ENCODE measurements at regions not wholly inside any gene's neighbourhood (a gene's known extent, or its start where the extent isn't known, plus 50 kb on each side); places are given as distances from the start of the nearest gene placed in this dataset.

- TF ChIP-seq POLR2A (IDR thresholded peaks at IDR 0.05; ENCODE audit: low read depth, low read length) (no peak), POLR2AphosphoS5 (IDR thresholded peaks at IDR 0.05; ENCODE audit: low read depth, low read length) (no peak), TAF1 (IDR thresholded peaks at IDR 0.05; ENCODE audit: borderline replicate concordance, low read depth, low read length) (no peak)
Measured at GRCh38 chr3:71881732-71882131, 96.8 kb upstream of the PROK2 start.
